ENCODE measurements at regions not wholly inside any gene's neighbourhood (a gene's known extent, or its start where the extent isn't known, plus 50 kb on each side); places are given as distances from the start of the nearest gene placed in this dataset.

DNA sequence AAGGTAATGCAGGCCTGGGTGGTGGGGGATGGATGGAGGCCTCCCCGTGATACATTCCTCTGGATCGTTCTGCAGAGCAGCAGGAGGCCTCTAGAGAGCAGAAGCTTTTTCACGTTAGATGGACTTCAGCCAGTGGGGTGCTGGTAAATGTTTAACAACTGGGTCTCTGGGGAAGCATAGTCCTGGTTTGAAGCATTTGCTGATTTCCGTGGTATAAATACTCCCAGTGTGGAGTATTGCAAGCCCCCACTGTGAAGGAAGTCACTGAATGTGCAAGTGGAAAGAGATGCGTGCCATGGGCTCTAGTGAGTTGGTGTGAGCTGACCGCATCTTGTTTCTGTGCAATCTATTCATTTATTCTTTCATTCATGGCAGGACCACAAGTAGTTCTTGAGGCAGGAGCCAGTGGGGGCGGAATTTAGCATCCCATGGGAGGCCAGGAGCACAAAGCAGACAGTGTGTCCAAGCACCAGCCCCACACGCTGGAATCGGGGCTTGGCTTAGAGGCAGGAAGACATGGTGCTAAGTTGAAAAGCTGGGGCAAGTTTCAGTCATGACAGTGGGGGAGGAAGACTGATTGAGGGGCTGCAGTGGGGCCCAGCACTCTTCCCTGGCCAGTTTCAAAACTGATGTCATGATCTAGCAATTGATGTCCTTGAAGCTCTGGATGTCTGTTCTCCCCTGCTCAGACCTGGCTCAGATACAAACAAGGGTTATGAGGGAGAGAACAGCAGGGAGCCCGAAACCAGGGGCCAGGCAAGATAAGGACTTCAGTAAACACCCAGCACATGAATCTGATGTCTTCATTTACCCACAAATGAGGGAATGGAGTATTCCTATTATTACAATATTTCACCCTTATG is 280.9 kb upstream of the LYZL1 start:
- Histone ChIP-seq H3K9me3 (no peaks in the 10 kb centered on the region), H3K36me3 (no peaks in the 10 kb centered on the region), H3K27me3 (replicated peaks; ENCODE audit: insufficient read depth) (no peaks in the 10 kb centered on the region), H3K4me3 (no peak overlapping the region), H3K27ac (no peak overlapping the region), H3K4me1 (replicated peaks) (no peaks in the 10 kb centered on the region)
- intact Hi-C loops (cut with DNase I) = no loop called here
- 89% methylated on average over 10 of the region's 10 CpGs for WGBS
- DNase-seq (ENCODE audit: low spot score) = no peak
- TF ChIP-seq POLR2A (IDR thresholded peaks at IDR 0.05) (no peak), POLR2AphosphoS5 (IDR thresholded peaks at IDR 0.05) (no peak)
- TF ChIP-seq, protein P1, sequence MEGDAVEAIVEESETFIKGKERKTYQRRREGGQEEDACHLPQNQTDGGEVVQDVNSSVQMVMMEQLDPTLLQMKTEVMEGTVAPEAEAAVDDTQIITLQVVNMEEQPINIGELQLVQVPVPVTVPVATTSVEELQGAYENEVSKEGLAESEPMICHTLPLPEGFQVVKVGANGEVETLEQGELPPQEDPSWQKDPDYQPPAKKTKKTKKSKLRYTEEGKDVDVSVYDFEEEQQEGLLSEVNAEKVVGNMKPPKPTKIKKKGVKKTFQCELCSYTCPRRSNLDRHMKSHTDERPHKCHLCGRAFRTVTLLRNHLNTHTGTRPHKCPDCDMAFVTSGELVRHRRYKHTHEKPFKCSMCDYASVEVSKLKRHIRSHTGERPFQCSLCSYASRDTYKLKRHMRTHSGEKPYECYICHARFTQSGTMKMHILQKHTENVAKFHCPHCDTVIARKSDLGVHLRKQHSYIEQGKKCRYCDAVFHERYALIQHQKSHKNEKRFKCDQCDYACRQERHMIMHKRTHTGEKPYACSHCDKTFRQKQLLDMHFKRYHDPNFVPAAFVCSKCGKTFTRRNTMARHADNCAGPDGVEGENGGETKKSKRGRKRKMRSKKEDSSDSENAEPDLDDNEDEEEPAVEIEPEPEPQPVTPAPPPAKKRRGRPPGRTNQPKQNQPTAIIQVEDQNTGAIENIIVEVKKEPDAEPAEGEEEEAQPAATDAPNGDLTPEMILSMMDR (IDR thresholded peaks at IDR 0.05) = no peak

DNA sequence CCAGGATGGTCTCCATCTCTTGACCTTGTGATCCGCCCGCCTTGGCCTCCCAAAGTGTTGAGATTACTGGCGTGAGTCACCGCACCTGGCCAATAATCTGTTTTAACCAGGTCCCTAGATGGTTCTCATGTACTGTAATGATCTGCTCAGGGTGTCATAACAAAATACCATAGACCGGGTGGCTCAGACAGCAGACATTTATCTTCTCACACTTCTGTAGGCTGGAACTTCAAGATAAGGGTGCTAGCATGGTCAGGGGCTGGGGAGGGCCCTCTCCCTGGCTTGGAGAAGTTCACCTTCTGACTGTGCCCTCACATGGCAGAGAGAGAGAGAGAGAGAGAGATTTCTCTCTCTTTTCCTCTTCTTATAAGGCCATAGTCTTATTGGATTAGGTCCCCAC is 279.4 kb upstream of the LYZL1 start:
- no peak for DNase-seq (ENCODE audit: low spot score)
- Histone ChIP-seq H3K36me3 (no peaks in the 10 kb centered on the region), H3K27ac (no peak overlapping the region), H3K9me3 (no peaks in the 10 kb centered on the region), H3K27me3 (replicated peaks; ENCODE audit: insufficient read depth) (no peaks in the 10 kb centered on the region), H3K4me1 (replicated peaks) (no peaks in the 10 kb centered on the region), H3K4me3 (no peak overlapping the region)
- intact Hi-C loops (cut with DNase I) = no loop called here
- TF ChIP-seq, protein P1 (IDR thresholded peaks at IDR 0.05) = no peak
- TF ChIP-seq POLR2A (IDR thresholded peaks at IDR 0.05) = no peak
- TF ChIP-seq POLR2AphosphoS5 (IDR thresholded peaks at IDR 0.05) = no peak
- WGBS = 92% methylated on average over 5 of the region's 5 CpGs

DNA sequence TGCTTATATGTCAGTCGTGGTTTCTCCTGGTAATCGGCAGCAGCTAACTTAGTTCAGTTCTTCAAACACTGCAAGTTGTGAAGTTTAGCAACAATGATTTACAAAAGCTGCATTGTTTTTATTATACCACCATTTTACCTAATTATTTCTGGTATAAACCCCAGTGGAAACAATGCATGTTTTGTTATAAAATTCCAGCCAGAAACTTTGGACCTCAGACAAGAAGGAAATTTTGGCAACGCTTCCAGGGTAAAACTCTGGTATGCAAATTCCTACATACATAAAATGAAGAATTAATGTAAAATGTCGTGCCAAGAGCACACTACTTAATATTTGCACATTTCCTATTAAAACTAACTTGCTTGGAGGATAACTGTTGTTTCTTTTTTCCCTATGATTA is 277.4 kb upstream of the LYZL1 start:
- 39% methylated on average over 4 of the region's 4 CpGs for WGBS
- no peak overlapping the region for H3K4me3 ChIP-seq
- H3K36me3 ChIP-seq = no peaks in the 10 kb centered on the region
- TF ChIP-seq POLR2AphosphoS5 (IDR thresholded peaks at IDR 0.05) (no peak), POLR2A (IDR thresholded peaks at IDR 0.05) (no peak)
- TF ChIP-seq, protein P1 (IDR thresholded peaks at IDR 0.05) = no peak
- no peaks in the 10 kb centered on the region for H3K4me1 ChIP-seq (replicated peaks)
- H3K27me3 ChIP-seq (replicated peaks; ENCODE audit: insufficient read depth) = no peaks in the 10 kb centered on the region
- no peak overlapping the region for H3K27ac ChIP-seq
- intact Hi-C loops (cut with DNase I) = no loop called here
- DNase-seq (ENCODE audit: low spot score) = no peak
- no peaks in the 10 kb centered on the region for H3K9me3 ChIP-seq

DNA sequence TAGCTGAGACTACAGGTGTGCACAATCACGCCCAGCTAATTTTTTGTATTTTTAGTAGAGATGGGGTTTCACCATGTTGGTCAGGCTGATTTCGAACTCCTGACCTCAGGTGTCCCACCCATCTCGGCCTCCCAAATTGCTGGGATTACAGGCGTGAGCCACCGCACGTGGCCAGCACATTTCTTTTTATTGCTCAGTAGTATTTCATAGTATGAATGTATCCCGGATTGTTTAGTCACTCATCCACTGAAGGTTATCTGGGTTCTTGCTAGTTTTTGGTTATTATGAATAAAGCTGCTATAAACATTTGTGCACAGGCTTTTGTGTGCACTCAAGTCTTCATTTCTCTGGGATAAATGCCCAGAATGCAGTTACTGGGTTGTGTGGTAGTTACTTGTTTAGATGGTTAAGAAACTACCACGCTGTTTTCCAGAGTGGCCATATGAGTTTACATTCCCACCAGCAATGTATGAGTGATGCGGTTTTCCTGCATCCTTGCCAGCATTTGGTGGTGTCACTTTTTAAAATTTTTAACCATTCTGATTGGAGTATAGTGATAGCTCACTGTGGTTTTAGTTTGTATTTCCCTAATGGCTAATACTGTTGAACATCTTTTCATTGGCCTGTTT is 275.8 kb upstream of the LYZL1 start:
- 78% methylated on average over 9 of the region's 9 CpGs for WGBS
- no peak overlapping the region for H3K4me3 ChIP-seq
- TF ChIP-seq, protein P1 (IDR thresholded peaks at IDR 0.05) = no peak
- TF ChIP-seq POLR2A (IDR thresholded peaks at IDR 0.05) = no peak
- no peak for TF ChIP-seq POLR2AphosphoS5 (IDR thresholded peaks at IDR 0.05)
- no peaks in the 10 kb centered on the region for H3K9me3 ChIP-seq
- no peak for DNase-seq (ENCODE audit: low spot score)
- no peaks in the 10 kb centered on the region for H3K36me3 ChIP-seq
- H3K27me3 ChIP-seq (replicated peaks; ENCODE audit: insufficient read depth) = no peaks in the 10 kb centered on the region
- H3K4me1 ChIP-seq (replicated peaks) = no peaks in the 10 kb centered on the region
- intact Hi-C loops (cut with DNase I) = no loop called here
- no peak overlapping the region for H3K27ac ChIP-seq
